Fibroblast of villous mesenchyme (primary cell): ENCODE measurements at regions not wholly inside any gene's neighbourhood (a gene's known extent, or its start where the extent isn't known, plus 50 kb on each side); places are given as distances from the start of the nearest gene placed in this dataset.

ENCODE experiments used
- DNase-seq: peaks from one replicate; pipeline ENCODE4 v3.0.0-alpha.2; 2010; ENCODE audit warnings: low read depth
- H3K4me3 ChIP-seq: 2 replicates; pipeline ENCODE4 v1.5.1; 2011; ENCODE audit warnings: low read depth, mild to moderate bottlenecking, low read length
- CTCF ChIP-seq: IDR thresholded peaks from 2 replicates; pipeline ENCODE4 v1.5.1; 2012; ENCODE audit warnings: low read depth, mild to moderate bottlenecking, low read length; ENCODE audit not compliant: insufficient read depth

- DNase-seq, result no peak
- no peak for TF ChIP-seq CTCF
- H3K4me3 ChIP-seq, result no peak overlapping the region
These were observed 213.1 kb downstream of the SEC14L1 start for GRCh38 chr17:77353684-77354419.

- DNase-seq, result no peak
- H3K4me3 ChIP-seq, result no peak overlapping the region
- TF ChIP-seq CTCF, result no peak
These were observed 213.6 kb downstream of the SEC14L1 start for GRCh38 chr17:77354420-77354669.

GRCh38 chr17:77354670-77355455 lies 214.1 kb downstream of the SEC14L1 start:
- peak; percentile 97 for DNase-seq
- no peak for TF ChIP-seq CTCF
- H3K4me3 ChIP-seq, result no peak overlapping the region

- DNase-seq, result no peak
- no peak overlapping the region for H3K4me3 ChIP-seq
- TF ChIP-seq CTCF, result no peak
These were observed 215.4 kb downstream of the SEC14L1 start for GRCh38 chr17:77356109-77356689.

- DNase-seq, result no peak
- TF ChIP-seq CTCF, result no peak
- no peak overlapping the region for H3K4me3 ChIP-seq
These were observed 216.0 kb downstream of the SEC14L1 start for GRCh38 chr17:77356690-77357201.

- TF ChIP-seq CTCF, result no peak
- no peak for DNase-seq
- H3K4me3 ChIP-seq, result no peak overlapping the region
These were observed 218.0 kb downstream of the SEC14L1 start for GRCh38 chr17:77358801-77359200.
